Progenitor cell of endocrine pancreas (in vitro differentiated cells): ENCODE measurements at regions not wholly inside any gene's neighbourhood (a gene's known extent, or its start where the extent isn't known, plus 50 kb on each side); places are given as distances from the start of the nearest gene placed in this dataset.

Source experiments
- DNase-seq: peaks from one replicate; pipeline ENCODE4 v3.0.0; 2021; ENCODE audit warnings: low spot score; ENCODE audit not compliant: unreplicated experiment
- H3K27ac Mint-ChIP-seq: 2 replicates; pipeline ENCODE4 v1.8.0; 2021; ENCODE audit warnings: mild to moderate bottlenecking, moderate library complexity, mixed read lengths
- H3K27me3 Mint-ChIP-seq: 2 replicates; pipeline ENCODE4 v1.8.0; 2021; ENCODE audit warnings: mixed read lengths
- H3K36me3 Mint-ChIP-seq: 2 replicates; pipeline ENCODE4 v1.8.0; 2022; ENCODE audit warnings: mixed read lengths; ENCODE audit not compliant: insufficient read depth
- H3K4me1 Mint-ChIP-seq: 2 replicates; pipeline ENCODE4 v1.8.0; 2021; ENCODE audit warnings: low read depth, mixed read lengths
- H3K4me3 Mint-ChIP-seq: 2 replicates; pipeline ENCODE4 v1.8.0; 2021; ENCODE audit warnings: low read depth, mild to moderate bottlenecking, moderate library complexity, mixed read lengths
- H3K9me3 Mint-ChIP-seq: 2 replicates; pipeline ENCODE4 v1.8.0; 2021; ENCODE audit warnings: low read depth, mixed read lengths
- CTCF ChIP-seq: fragments of 200-600 bp; sonication (generic); IDR thresholded peaks from one replicate; pipeline ENCODE4 v1.5.0; 2021; ENCODE audit warnings: antibody characterized with exemption, mild to moderate bottlenecking; ENCODE audit not compliant: unreplicated experiment

GRCh38 chr17:33602981-33603380 is 309.9 kb upstream of the ASIC2 start:
- H3K9me3 Mint-ChIP-seq: no peaks in the 10 kb centered on the region

GRCh38 chr17:33603789-33604188 is 310.7 kb upstream of the ASIC2 start:
- no peaks in the 10 kb centered on the region for H3K4me1 Mint-ChIP-seq
- no peaks in the 10 kb centered on the region for H3K9me3 Mint-ChIP-seq
- no peak for DNase-seq
- H3K4me3 Mint-ChIP-seq: no peak overlapping the region
- peaks cover 28% of the 10 kb centered on the region for H3K27me3 Mint-ChIP-seq
- no peak for TF ChIP-seq CTCF
- no peaks in the 10 kb centered on the region for H3K36me3 Mint-ChIP-seq
- no peak overlapping the region for H3K27ac Mint-ChIP-seq

More at GRCh38 chr17:33602981-33603380, 309.9 kb upstream of the ASIC2 start:
- Mint-ChIP-seq H3K4me3 (no peak overlapping the region), H3K4me1 (no peaks in the 10 kb centered on the region), H3K36me3 (no peaks in the 10 kb centered on the region), H3K27me3 (peaks cover 26% of the 10 kb centered on the region), H3K27ac (no peak overlapping the region)
- no peak for DNase-seq
- TF ChIP-seq CTCF: no peak

- Mint-ChIP-seq H3K4me3 (no peak overlapping the region), H3K36me3 (no peaks in the 10 kb centered on the region), H3K4me1 (peaks cover 4% of the 10 kb centered on the region), H3K27me3 (peaks cover 22% of the 10 kb centered on the region), H3K27ac (no peak overlapping the region), H3K9me3 (no peaks in the 10 kb centered on the region)
- no peak for DNase-seq
- no peak for TF ChIP-seq CTCF
These were observed 318.4 kb upstream of the ASIC2 start for GRCh38 chr17:33611532-33611931.

GRCh38 chr17:33615861-33616260 is 322.8 kb upstream of the ASIC2 start:
- Mint-ChIP-seq H3K4me1 (peaks cover 4% of the 10 kb centered on the region), H3K27me3 (peaks cover 5% of the 10 kb centered on the region), H3K9me3 (no peaks in the 10 kb centered on the region), H3K27ac (no peak overlapping the region), H3K4me3 (no peak overlapping the region), H3K36me3 (no peaks in the 10 kb centered on the region)
- no peak for TF ChIP-seq CTCF
- no peak for DNase-seq

GRCh38 chr17:33623841-33624240 is 330.7 kb upstream of the ASIC2 start:
- no peak for DNase-seq
- Mint-ChIP-seq H3K27ac (no peak overlapping the region), H3K4me1 (no peaks in the 10 kb centered on the region), H3K36me3 (no peaks in the 10 kb centered on the region), H3K9me3 (no peaks in the 10 kb centered on the region), H3K27me3 (peaks cover 13% of the 10 kb centered on the region), H3K4me3 (no peak overlapping the region)
- TF ChIP-seq CTCF: no peak
